HCT116 (cell line): ENCODE measurements at regions not wholly inside any gene's neighbourhood (a gene's known extent, or its start where the extent isn't known, plus 50 kb on each side); places are given as distances from the start of the nearest gene placed in this dataset.

ENCODE experiments used
- ATAC-seq: fragments of 200-7000 bp; cut with Tn5 transposase; 2 replicates; pipeline ENCODE4 v1.9.1; 2020; ENCODE audit warnings: mild to moderate bottlenecking, moderate library complexity
- BruUV-seq: library from RNA; stranded (reverse); fragments of 400-500 nt; replicated peaks from 2 replicates; lab custom pipeline; 2021; lab: Mats Ljungman, UMichigan
- CTCF ChIA-PET: fragments of 300-600 bp; sonication (Branson Sonifier 250); formaldehyde crosslinking; loops from one replicate; lab custom pipeline; 2021; ENCODE audit warnings: antibody characterized with exemption; lab: Charles Lee
- POLR2A ChIA-PET: fragments of 300-600, 350-600 bp; sonication (Branson Sonifier 250); formaldehyde crosslinking; loops from one replicate; lab custom pipeline; 2021; ENCODE audit warnings: antibody characterized with exemption; lab: Charles Lee
- RAD21 ChIA-PET, 2 experiments: fragments of 300-600 bp; sonication (Branson Sonifier 250); formaldehyde crosslinking; loops; one replicate each; lab custom pipeline; 2023; ENCODE audit warnings: low total read pairs in 2 of 2; ENCODE audit not compliant: uncharacterized antibody in 2 of 2, unreplicated experiment in 2 of 2, low non-redundant PET in 1 of 2; lab: Charles Lee
- DNase-seq: peaks from one replicate; pipeline ENCODE4 v3.0.0-alpha.2; 2010; ENCODE audit warnings: low read depth, low spot score
- H2AFZ ChIP-seq: fragments of 200-600 bp; shearing (Covaris generic), sonication (generic); 2 replicates; pipeline ENCODE4 v1.6.1; 2017; ENCODE audit warnings: low read depth, mixed run types, mixed read lengths, antibody characterized with exemption, low read length; ENCODE audit not compliant: poor library complexity, severe bottlenecking
- H3K27ac ChIP-seq: 2 replicates; pipeline ENCODE4 v1.5.1; 2012; ENCODE audit warnings: low read depth, low read length
- H3K27me3 ChIP-seq: fragments of 200-600 bp; sonication (generic); 2 replicates; pipeline ENCODE4 v1.6.1; 2016; ENCODE audit warnings: mixed run types, low read length, mixed read lengths; ENCODE audit not compliant: insufficient read depth
- H3K36me3 ChIP-seq, 2 experiments: fragments of 200-500 bp in 1 of 2; fragments of 200-600 bp in 1 of 2; sonication (Bioruptor generic) in 1 of 2; sonication (generic) in 1 of 2; 2 replicates each; pipeline versions ENCODE4 v1.5.1 to v1.6.1; 2014 to 2016; ENCODE audit warnings: low read length in 2 of 2, inconsistent platforms in 1 of 2, mixed read lengths in 1 of 2, mixed run types in 1 of 2; ENCODE audit not compliant: insufficient read depth in 2 of 2, control insufficient read depth in 1 of 2
- H3K4me1 ChIP-seq, 2 experiments: fragments of 200-600 bp in 1 of 2; sonication (generic) in 1 of 2; 2 replicates each; pipeline versions ENCODE4 v1.5.1 to v1.6.1; 2012 to 2017; ENCODE audit warnings: low read length in 2 of 2, inconsistent platforms in 1 of 2, mild to moderate bottlenecking in 1 of 2, mixed read lengths in 1 of 2, mixed run types in 1 of 2, moderate library complexity in 1 of 2; ENCODE audit not compliant: insufficient read depth in 2 of 2, control insufficient read depth in 1 of 2
- H3K4me2 ChIP-seq: fragments of 200-600 bp; sonication (generic); 2 replicates; pipeline ENCODE4 v1.6.1; 2017; ENCODE audit warnings: mixed run types, low read length, mixed read lengths
- H3K4me3 ChIP-seq, 2 experiments: fragments of 200-600 bp in 1 of 2; sonication (generic) in 1 of 2; replicated peaks in 1 of 2; 2 replicates each; pipeline ENCODE4 v1.5.1; 2011 to 2016; ENCODE audit warnings: low read length in 2 of 2, control low read depth in 1 of 2, low read depth in 1 of 2, mild to moderate bottlenecking in 1 of 2, mixed read lengths in 1 of 2, mixed run types in 1 of 2
- H3K79me2 ChIP-seq: fragments of 200-600 bp; sonication (generic); 2 replicates; pipeline ENCODE4 v1.6.1; 2017; ENCODE audit warnings: mild to moderate bottlenecking, mixed run types, low read length, moderate library complexity, mixed read lengths; ENCODE audit not compliant: insufficient read depth
- H3K9ac ChIP-seq: fragments of 200-600 bp; sonication (generic); 2 replicates; pipeline ENCODE4 v1.6.1; 2016; ENCODE audit warnings: low read length, mixed read lengths
- H3K9me2 ChIP-seq: fragments of 200-600 bp; sonication (generic), shearing (Covaris generic); 2 replicates; pipeline ENCODE4 v1.6.1; 2017; ENCODE audit warnings: mixed run types, mild to moderate bottlenecking, moderate library complexity; ENCODE audit not compliant: insufficient read depth
- H3K9me3 ChIP-seq, 2 experiments: fragments of 200-500 bp in 1 of 2; fragments of 200-600 bp in 1 of 2; sonication (Bioruptor generic) in 1 of 2; sonication (generic) in 1 of 2; 2 replicates each; pipeline ENCODE4 v1.6.1; 2014 to 2017; ENCODE audit warnings: low read length in 2 of 2, mixed read lengths in 2 of 2, inconsistent platforms in 1 of 2, low read depth in 1 of 2, mild to moderate bottlenecking in 1 of 2, mixed run types in 1 of 2, moderate library complexity in 1 of 2; ENCODE audit not compliant: control insufficient read depth in 1 of 2, insufficient read depth in 1 of 2
- H4K20me1 ChIP-seq: fragments of 200-600 bp; sonication (generic), shearing (Covaris generic); 2 replicates; pipeline ENCODE4 v1.6.1; 2017; ENCODE audit warnings: mixed run types, mild to moderate bottlenecking, moderate library complexity; ENCODE audit not compliant: insufficient read depth
- ZFX ChIP-seq: fragments of 450-650 bp; IDR thresholded peaks from 2 replicates; pipeline ENCODE4 v1.6.1; 2017
- intact Hi-C: fragments of 100-400 bp; cut with micrococcal nuclease; formaldehyde crosslinking; loops from 2 replicates; pipeline ENCODE4 v1.10.0; 2022
- TF ChIP-seq, protein P1 (sequence below): IDR thresholded peaks from 2 replicates; pipeline ENCODE4 v1.6.1; 2012; ENCODE audit warnings: low read depth

DNA sequence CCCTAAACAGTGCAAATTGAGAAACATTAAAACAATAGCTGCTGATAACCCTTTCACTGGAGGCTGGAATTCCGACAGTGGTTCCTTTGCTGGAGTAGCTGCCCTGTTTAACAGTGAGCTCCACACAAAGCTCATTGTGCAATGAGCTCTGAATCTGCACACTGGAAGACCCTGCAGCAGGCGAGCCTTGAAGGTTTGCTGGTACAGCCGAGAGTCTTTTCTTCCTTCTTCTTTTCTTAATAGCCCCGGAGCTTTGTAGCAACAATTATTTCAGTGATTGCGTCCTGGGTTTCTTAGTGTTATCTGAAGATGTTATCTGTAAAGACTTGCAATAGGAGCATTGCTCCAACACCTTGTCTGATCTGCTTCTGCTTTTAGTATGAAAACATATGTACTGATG is 50.8 kb upstream of the CXCR4 start (continued):
- TF ChIP-seq, protein P1, sequence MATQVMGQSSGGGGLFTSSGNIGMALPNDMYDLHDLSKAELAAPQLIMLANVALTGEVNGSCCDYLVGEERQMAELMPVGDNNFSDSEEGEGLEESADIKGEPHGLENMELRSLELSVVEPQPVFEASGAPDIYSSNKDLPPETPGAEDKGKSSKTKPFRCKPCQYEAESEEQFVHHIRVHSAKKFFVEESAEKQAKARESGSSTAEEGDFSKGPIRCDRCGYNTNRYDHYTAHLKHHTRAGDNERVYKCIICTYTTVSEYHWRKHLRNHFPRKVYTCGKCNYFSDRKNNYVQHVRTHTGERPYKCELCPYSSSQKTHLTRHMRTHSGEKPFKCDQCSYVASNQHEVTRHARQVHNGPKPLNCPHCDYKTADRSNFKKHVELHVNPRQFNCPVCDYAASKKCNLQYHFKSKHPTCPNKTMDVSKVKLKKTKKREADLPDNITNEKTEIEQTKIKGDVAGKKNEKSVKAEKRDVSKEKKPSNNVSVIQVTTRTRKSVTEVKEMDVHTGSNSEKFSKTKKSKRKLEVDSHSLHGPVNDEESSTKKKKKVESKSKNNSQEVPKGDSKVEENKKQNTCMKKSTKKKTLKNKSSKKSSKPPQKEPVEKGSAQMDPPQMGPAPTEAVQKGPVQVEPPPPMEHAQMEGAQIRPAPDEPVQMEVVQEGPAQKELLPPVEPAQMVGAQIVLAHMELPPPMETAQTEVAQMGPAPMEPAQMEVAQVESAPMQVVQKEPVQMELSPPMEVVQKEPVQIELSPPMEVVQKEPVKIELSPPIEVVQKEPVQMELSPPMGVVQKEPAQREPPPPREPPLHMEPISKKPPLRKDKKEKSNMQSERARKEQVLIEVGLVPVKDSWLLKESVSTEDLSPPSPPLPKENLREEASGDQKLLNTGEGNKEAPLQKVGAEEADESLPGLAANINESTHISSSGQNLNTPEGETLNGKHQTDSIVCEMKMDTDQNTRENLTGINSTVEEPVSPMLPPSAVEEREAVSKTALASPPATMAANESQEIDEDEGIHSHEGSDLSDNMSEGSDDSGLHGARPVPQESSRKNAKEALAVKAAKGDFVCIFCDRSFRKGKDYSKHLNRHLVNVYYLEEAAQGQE, result no peak

DNA sequence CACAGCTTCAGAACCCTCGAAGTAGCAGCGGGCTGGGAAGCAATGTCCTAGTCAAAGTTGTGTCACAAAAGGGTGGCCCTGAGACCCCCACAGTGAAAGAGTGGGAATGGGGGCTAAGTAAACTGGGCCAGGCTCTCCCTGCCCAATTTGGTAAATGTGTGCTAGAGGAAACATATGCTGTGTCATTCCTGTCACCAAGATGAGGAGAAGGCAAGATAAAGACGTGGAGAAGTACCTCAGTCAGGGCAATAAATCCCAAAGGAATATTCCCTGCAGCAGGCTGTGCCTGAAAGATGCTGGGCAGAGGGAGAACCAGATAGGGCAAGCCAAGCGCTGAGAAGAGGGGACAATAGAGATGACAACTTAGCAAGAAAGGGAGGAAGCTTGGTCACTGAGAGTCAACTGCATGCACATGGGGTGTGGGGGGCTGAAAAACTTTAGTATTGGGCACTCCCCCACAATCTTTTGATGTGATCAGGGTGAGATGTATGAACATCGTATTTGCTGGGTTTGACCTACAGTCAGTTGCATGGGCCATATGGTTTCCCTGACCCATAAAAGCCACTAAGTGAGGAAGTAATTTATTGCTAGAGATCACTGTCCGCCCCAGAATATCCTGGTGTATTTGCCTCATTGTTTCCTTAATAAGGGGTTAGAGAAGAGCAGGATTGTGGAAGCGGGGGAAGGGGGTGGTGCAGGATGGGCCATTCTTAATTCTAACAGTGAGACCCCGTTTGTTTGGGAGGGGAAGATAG is 49.9 kb upstream of the CXCR4 start:
- H3K9ac ChIP-seq, result no peak overlapping the region
- TF ChIP-seq ZFX, result no peak
- no peaks in the 10 kb centered on the region for H3K27me3 ChIP-seq
- H3K36me3 ChIP-seq, result no peaks in the 10 kb centered on the region
- no peak overlapping the region for H3K4me2 ChIP-seq
- H3K9me3 ChIP-seq, result no peaks in the 10 kb centered on the region
- DNase-seq, result no peak
- ChIA-PET RAD21 (no interaction called here), POLR2A (no interaction called here), CTCF (no interaction called here)
- H3K27ac ChIP-seq, result no peak overlapping the region
- ATAC-seq, result no peak
- intact Hi-C loops, result no loop called here
- no TSS peak for BruUV-seq
- H2AFZ ChIP-seq, result no peak overlapping the region
- H3K4me3 ChIP-seq, result no peak overlapping the region
- no peaks in the 10 kb centered on the region for H4K20me1 ChIP-seq
- H3K9me2 ChIP-seq, result no peaks in the 10 kb centered on the region
- no peaks in the 10 kb centered on the region for H3K79me2 ChIP-seq
- no peaks in the 10 kb centered on the region for H3K4me1 ChIP-seq
